ENCODE measurements at regions not wholly inside any gene's neighbourhood (a gene's known extent, or its start where the extent isn't known, plus 50 kb on each side); places are given as distances from the start of the nearest gene placed in this dataset.

DNA sequence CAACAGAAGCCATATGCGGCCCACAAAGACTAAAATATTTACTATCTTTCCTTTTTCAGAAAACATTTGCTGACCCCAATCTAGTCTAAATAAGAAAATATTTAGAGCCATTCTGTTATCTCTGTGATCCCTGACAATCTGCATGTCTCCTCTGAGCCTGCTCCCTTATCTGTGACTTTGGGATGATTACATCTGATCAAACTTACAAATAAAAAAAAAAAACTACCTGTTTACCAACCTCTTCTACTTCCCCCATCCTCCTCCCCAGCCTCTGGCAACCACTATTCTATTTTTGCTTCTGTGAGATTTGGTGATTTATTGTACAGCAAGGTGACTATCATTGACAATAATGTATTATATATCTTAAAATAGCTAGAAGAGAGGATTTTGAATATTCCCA is 176.3 kb upstream of the CD180 start:
- no peak overlapping the region for H3K4me3 ChIP-seq (ENCODE audit: low read depth, low read length)
- DNase-seq (ENCODE audit: low read depth): no peak
- TF ChIP-seq, protein P1, sequence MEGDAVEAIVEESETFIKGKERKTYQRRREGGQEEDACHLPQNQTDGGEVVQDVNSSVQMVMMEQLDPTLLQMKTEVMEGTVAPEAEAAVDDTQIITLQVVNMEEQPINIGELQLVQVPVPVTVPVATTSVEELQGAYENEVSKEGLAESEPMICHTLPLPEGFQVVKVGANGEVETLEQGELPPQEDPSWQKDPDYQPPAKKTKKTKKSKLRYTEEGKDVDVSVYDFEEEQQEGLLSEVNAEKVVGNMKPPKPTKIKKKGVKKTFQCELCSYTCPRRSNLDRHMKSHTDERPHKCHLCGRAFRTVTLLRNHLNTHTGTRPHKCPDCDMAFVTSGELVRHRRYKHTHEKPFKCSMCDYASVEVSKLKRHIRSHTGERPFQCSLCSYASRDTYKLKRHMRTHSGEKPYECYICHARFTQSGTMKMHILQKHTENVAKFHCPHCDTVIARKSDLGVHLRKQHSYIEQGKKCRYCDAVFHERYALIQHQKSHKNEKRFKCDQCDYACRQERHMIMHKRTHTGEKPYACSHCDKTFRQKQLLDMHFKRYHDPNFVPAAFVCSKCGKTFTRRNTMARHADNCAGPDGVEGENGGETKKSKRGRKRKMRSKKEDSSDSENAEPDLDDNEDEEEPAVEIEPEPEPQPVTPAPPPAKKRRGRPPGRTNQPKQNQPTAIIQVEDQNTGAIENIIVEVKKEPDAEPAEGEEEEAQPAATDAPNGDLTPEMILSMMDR (conservative IDR thresholded peaks at IDR 0.05; ENCODE audit: low read depth, low read length): no peak

DNA sequence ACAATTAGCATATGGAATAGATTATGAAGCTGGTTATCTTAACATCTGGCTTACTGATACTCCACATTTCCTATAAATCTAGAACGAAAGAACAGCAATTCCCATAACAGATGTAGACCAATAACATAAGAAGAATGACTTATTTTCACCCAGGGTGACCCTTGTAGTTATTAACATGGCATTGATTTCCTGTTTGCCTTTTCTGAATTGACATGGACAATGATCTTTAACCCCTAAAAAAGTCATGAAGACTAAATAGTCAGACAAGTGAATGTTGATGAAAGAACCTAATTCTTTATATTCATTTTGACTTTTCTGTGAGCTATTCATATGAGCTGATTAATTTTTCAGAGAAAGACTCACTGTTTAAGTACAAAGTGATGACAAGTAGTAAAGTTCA is 175.3 kb upstream of the CD180 start:
- TF ChIP-seq, protein P1 (conservative IDR thresholded peaks at IDR 0.05; ENCODE audit: low read depth, low read length): no peak
- H3K4me3 ChIP-seq (ENCODE audit: low read depth, low read length): no peak overlapping the region
- DNase-seq (ENCODE audit: low read depth): no peak

DNA sequence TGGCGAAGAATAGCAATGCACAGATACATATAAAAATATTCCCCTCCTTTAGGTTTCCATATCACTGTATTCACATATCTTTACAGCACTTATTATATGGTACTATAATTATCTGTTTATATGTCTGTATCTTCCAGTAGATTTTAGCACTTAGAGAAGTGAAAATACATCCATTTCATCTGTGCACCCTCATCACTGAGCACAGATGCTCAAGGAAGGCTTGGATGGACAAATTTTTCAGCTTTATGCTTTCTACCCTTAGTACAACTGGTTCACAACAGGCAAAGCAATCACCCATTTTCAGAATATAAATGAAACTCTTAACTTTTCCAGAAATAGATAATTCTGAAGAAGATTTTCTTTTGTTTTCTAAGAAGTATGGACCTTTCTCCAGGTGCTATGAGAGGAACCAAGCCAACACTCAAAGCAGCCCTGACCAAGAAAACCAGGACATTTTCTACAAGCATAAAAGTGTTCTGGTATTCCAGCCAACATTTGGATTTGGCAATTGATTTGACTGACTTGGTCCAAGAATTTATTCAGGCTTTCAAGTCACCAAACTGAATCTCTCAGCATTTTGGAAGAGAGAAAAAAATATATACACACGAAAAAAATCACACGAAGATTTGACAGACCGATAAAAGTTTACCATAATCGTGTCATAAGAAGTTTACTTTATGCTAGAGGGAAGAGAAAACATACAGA is 170.2 kb upstream of the CD180 start:
- no peak overlapping the region for H3K4me3 ChIP-seq (ENCODE audit: low read depth, low read length)
- TF ChIP-seq, protein P1 (conservative IDR thresholded peaks at IDR 0.05; ENCODE audit: low read depth, low read length): no peak
- no peak for DNase-seq (ENCODE audit: low read depth)

DNA sequence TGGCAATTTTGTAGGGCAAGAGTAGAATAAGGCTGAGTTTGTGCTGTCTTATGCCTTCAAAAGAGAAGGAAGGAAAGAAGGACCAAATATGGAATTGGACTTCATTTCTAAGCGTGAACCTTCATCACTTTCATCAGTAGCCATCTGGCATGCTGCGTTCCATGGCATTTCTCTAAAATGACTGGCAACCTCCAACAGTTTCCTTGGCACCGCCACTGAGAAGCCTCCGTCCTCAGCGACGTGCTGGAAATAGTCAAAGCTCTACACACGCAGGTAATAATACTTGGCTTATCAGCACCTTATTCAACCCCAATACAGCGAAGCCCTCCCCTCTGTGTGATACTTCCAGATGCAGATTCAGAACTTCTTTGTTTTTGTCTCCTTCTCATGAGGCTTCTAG is 169.7 kb upstream of the CD180 start:
- TF ChIP-seq, protein P1 (conservative IDR thresholded peaks at IDR 0.05; ENCODE audit: low read depth, low read length): no peak
- DNase-seq (ENCODE audit: low read depth): no peak
- no peak overlapping the region for H3K4me3 ChIP-seq (ENCODE audit: low read depth, low read length)

DNA sequence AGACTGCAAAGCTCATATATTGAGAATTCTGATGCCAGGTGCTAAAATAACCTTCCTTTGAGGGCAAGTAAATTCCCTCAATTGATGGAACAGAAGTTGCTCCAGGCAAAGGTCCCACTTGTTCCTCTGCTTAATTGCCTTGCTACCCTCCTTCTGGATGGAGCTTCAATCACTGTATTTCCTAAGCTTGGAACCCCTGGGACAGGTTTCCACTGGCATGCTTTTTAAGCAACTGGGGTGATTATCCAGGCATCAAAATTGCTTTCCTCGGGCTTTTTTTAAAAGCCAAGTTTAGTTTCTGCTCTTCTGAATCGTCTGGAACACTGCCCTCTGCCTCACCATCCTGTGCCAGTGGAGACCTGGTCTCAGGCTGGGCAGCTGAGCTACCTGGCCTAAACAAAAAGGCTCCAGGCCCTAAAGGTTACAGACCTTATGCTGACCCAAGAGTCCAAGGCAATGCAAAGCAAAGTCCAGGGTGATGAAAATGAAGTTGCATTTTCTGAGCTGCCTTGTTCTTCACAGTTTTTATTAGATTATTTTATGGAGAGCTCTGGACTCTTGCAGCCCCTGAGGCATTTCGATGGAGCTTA is 167.9 kb upstream of the CD180 start:
- no peak overlapping the region for H3K4me3 ChIP-seq (ENCODE audit: low read depth, low read length)
- no peak for DNase-seq (ENCODE audit: low read depth)
- TF ChIP-seq, protein P1 (conservative IDR thresholded peaks at IDR 0.05; ENCODE audit: low read depth, low read length): no peak

DNA sequence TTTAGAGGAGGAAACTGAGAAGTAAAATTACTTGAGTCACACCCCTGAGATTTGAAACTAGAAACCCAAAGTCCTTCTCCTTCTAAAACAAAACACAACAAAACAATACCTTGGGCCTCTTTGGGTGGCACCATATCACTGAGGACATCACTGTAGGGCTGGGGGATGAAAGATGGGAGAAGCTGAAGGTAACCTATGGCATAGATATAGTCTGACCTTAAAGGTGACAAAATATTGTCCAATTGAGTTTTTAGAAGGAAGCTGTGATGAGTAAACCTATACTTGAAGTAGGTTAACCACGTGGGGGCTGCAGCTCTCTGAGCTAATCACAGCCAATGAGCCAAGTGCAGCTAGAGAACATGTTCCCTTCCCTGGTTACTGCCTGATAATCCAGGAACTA is 167.4 kb upstream of the CD180 start:
- no peak for DNase-seq (ENCODE audit: low read depth)
- H3K4me3 ChIP-seq (ENCODE audit: low read depth, low read length): no peak overlapping the region
- TF ChIP-seq, protein P1 (conservative IDR thresholded peaks at IDR 0.05; ENCODE audit: low read depth, low read length): no peak

DNA sequence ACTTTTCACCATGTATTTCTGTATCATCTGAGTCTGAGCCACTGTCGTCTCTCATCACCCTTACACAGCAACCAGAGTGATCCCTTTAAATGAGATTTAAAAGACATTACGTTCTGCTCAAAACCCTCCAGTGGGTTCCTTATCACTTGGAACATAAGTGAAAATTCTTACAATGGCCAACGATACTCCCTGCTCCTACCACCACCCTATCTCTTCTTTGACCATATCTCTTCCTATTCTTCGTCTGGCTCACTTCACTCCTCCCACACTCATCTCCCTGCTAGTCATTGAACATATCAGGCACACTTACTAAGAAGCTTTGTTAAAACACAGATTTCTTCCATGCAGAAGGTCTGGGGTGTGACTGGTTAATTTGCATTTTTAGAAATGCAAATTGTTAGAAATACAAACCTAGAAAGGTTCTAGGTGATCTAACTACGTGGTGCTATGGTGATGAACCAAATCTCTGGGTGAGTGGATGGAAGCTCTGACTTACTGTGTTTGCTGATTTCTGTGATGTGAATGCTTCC is 166.6 kb upstream of the CD180 start:
- H3K4me3 ChIP-seq (ENCODE audit: low read depth, low read length): no peak overlapping the region
- TF ChIP-seq, protein P1 (conservative IDR thresholded peaks at IDR 0.05; ENCODE audit: low read depth, low read length): no peak
- no peak for DNase-seq (ENCODE audit: low read depth)
